DMS153 (cell line): ENCODE measurements at regions not wholly inside any gene's neighbourhood (a gene's known extent, or its start where the extent isn't known, plus 50 kb on each side); places are given as distances from the start of the nearest gene placed in this dataset.

Experiments used
- DNase-seq: peaks from one replicate; lab custom pipeline; 2025; lab: John Stamatoyannopoulos, UW

DNA sequence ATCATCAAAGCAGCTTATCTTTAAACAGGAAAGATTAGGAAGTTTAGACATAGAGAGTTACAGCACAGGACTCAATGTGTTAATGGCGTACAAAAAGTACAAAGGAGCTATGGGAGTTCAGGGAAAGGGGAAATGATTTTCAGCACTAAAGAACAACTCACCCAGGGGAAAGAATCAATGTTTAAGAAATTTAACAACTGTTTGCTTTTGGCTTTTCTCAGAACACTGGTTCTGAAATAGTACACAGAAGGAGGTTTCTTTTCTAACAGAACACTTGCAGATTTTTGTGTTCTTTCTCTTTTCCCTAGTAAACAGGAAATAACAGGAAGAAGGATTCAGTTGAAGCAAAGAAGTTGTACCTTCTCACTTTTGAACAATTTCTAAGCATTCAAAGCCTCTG is 71.3 kb upstream of the GHR start:
- DNase-seq, result no peak

DNA sequence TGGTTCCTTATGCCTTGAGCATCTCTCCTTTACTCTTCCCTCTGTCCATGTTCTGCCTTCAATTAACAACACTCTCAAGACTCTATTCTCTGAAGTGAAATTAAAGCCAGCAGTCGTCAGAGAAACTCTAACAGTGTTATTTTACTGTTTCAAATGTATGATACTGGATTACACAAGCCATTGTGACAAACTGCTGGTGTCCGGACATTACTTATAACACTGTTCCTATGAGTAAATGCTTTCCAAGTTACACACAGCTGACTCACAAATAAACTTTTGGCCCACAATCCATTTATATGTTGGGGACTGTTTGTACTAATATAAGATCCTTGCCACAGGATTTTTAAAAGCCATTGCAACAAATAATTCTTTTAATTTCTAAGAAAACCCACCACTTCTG is 63.2 kb upstream of the GHR start:
- no peak for DNase-seq

DNA sequence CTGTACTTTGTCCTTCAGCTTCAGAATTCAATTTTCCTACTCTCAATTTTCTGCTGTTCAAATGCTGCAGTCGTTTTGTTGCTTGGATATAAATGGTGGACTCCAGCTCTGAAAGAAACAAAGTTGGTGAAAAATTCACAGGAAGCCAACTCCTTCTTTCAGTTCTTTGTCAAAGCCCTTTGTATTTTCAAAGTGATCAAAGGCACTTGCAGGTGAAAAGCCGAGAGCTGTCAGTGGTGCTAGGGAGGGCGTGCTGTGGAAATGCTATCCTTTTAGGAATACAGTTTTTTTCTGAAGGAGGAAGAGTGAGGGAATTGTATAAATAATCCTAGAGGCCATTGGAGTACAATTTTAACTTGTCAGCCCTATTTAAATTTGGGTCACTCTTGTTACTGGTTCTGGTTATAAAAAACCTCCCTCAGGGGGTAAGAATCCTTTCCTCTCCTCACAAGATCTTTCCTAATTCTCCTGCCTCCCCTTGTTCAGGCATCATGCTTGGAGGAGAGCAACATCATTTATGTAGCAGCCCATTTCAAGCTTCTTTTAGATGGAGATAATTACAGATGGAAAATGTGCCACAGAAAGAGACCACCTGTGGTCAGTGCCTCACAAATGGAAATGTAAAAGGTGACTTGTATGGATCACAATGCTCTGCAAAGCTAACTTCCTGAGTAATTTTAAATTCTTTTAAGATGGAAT is 62.5 kb upstream of the GHR start:
- no peak for DNase-seq

GRCh38 chr5:42361315-42361688 is 61.9 kb upstream of the GHR start:
- DNase-seq, result no peak

DNA sequence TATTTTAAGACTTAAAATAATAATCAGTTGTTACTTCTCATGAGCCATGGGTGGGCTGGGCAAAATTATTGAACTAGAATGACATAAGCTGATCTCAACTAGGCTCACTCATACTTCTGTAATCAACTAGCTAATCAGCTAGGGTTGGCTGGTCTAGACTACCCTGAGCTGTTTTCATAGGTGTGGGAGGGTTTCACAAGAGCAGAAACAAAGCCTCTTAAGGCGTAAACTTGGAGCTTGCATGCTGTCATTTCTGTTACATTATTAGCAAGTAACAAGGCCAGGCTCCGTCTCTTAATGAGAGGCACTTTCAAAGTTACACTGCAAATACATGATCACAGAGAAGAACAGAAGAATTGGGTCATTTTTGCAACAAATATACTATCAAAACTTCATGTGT is 57.2 kb upstream of the GHR start:
- no peak for DNase-seq
